ENCODE measurements at regions not wholly inside any gene's neighbourhood (a gene's known extent, or its start where the extent isn't known, plus 50 kb on each side); places are given as distances from the start of the nearest gene placed in this dataset.
"Not testable (repeated sequence)": the region's sequence is repeated elsewhere in the genome, so short reads cannot be mapped to it uniquely, and the experiment has no call there.

DNA sequence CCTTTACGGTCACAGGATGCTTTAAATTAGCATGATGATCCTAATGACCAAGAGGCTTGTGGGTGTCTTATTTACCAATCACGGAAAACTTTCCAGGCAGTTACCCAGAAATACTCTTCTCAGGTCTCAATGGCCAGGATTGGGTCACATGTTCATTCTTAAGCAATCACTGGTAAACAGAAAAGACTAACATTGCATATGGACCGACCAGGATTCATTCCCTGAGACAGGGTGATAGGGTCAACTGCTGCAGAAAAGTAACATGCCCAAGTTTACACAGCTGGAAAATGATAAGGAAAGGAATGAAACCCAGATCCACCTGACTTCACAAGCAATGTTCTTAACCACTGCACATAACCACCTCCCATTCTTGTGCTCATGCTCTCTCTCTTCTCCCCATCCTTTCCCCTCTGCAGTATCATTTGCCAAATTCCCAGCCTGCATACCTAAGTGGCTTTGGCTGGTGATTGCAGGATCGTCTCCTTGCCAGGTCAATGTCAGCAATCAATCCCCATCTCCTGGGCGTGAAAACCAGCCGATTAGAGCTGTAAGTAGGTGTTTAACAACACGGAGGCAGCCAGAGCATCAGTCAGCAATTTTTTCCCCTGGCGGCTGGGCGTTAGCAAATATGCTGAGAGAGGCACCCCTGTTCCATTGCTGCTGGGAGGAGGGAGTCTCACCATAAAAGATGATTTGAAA is 219.4 kb downstream of the NMUR2 start:
- Histone ChIP-seq H3K4me3 (ENCODE audit: low read length) (no peak overlapping the region), H3K27ac (ENCODE audit: low read length) (no peak overlapping the region), H3K36me3 (ENCODE audit: control insufficient read depth, insufficient read depth, low read length) (no peaks in the 10 kb centered on the region), H3K27me3 (ENCODE audit: control insufficient read depth, insufficient read depth, low read length) (no peaks in the 10 kb centered on the region), H3K4me1 (ENCODE audit: control insufficient read depth, insufficient read depth, low read length) (no peaks in the 10 kb centered on the region), H3K9me3 (ENCODE audit: control insufficient read depth, insufficient read depth, low read length) (no peaks in the 10 kb centered on the region; the same call in 1 of the 2 replicates)
- no peak for DNase-seq (ENCODE audit: low read depth, low spot score)
- no CpG with 5 or more reads among the region's 9 CpGs for WGBS (ENCODE audit: insufficient coverage, insufficient read length)

DNA sequence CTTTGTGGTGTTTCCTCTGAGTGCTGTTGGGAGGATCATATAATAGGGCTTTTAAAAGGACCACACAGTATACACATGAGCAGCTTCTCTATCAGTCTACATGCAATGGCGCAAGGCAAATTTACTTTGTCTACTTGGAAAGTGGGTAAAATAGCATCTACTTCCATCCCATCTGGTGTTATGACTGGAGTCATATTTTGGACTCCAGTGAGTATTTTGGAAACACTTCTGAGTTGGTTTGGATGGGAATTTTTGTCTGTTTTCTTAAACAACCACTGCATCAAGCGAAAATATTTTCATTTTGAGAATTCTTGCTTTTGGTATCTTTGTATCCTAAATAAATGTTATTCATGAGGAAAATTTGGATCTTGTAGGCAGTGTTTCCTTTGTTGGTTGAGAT is 220.8 kb downstream of the NMUR2 start:
- no peak for DNase-seq (ENCODE audit: low read depth, low spot score)
- H3K9me3 ChIP-seq (ENCODE audit: control insufficient read depth, insufficient read depth, low read length) = no peaks in the 10 kb centered on the region; the same call in 1 of the 2 replicates
- no peak overlapping the region for H3K27ac ChIP-seq (ENCODE audit: low read length)
- no CpG with 5 or more reads among the region's 2 CpGs for WGBS (ENCODE audit: insufficient coverage, insufficient read length)
- no peaks in the 10 kb centered on the region for H3K4me1 ChIP-seq (ENCODE audit: control insufficient read depth, insufficient read depth, low read length)
- no peak overlapping the region for H3K4me3 ChIP-seq (ENCODE audit: low read length)
- no peaks in the 10 kb centered on the region for H3K36me3 ChIP-seq (ENCODE audit: control insufficient read depth, insufficient read depth, low read length)
- H3K27me3 ChIP-seq (ENCODE audit: control insufficient read depth, insufficient read depth, low read length) = no peaks in the 10 kb centered on the region

DNA sequence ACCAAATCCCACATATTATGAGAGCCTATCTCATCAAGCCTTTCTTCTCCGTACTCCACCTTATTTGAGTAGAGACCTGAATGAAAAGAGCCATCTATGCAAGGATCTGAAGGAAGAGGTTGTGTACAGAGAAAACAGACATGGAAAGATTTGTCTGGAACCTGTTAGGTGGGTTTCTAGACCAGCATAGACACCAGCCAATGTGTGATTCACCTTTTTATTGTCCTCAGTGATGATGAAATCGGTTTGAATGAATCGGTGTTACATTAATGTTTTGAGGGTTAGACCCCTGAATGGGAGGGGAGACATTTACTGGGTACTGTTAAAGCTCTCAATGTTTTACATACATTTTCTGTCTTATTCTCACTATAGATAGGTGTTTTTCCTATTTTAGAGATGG is 223.6 kb downstream of the NMUR2 start:
- no peak overlapping the region for H3K27ac ChIP-seq (ENCODE audit: low read length)
- WGBS (ENCODE audit: insufficient coverage, insufficient read length) = no CpG with 5 or more reads among the region's 3 CpGs
- peaks cover 3% of the 10 kb centered on the region; the same call in 1 of the 2 replicates for H3K4me1 ChIP-seq (ENCODE audit: control insufficient read depth, insufficient read depth, low read length)
- no peak overlapping the region for H3K4me3 ChIP-seq (ENCODE audit: low read length)
- H3K9me3 ChIP-seq (ENCODE audit: control insufficient read depth, insufficient read depth, low read length) = no peaks in the 10 kb centered on the region; the same call in 1 of the 2 replicates
- H3K36me3 ChIP-seq (ENCODE audit: control insufficient read depth, insufficient read depth, low read length) = no peaks in the 10 kb centered on the region
- DNase-seq (ENCODE audit: low read depth, low spot score) = no peak
- no peaks in the 10 kb centered on the region for H3K27me3 ChIP-seq (ENCODE audit: control insufficient read depth, insufficient read depth, low read length)

DNA sequence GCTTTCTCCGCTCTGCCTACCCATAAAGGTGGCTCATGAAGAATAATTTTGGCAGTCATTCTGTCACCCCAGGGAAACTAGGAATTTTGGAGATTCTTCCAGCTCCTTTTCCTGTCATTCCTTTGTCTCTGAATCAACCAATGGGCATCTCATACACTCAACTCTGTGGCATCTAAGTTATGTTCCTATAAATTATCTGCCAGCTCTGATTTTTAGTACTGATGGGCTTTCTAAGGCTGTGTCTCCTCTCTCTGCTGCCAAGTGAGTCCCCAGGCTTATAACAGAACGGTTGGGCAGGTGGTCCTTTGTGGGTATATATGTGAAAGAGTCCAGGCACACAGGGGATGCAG is 226.8 kb downstream of the NMUR2 start:
- no peaks in the 10 kb centered on the region for H3K27me3 ChIP-seq (ENCODE audit: control insufficient read depth, insufficient read depth, low read length)
- H3K4me3 ChIP-seq (ENCODE audit: low read length) = no peak overlapping the region
- H3K9me3 ChIP-seq (ENCODE audit: control insufficient read depth, insufficient read depth, low read length) = no peaks in the 10 kb centered on the region; the same call in 1 of the 2 replicates
- DNase-seq (ENCODE audit: low read depth, low spot score) = no peak
- H3K27ac ChIP-seq (ENCODE audit: low read length) = no peak overlapping the region
- peaks cover 3% of the 10 kb centered on the region; the same call in 1 of the 2 replicates for H3K4me1 ChIP-seq (ENCODE audit: control insufficient read depth, insufficient read depth, low read length)
- H3K36me3 ChIP-seq (ENCODE audit: control insufficient read depth, insufficient read depth, low read length) = no peaks in the 10 kb centered on the region
- WGBS (ENCODE audit: insufficient coverage, insufficient read length) = no CpG with 5 or more reads among the region's 2 CpGs

DNA sequence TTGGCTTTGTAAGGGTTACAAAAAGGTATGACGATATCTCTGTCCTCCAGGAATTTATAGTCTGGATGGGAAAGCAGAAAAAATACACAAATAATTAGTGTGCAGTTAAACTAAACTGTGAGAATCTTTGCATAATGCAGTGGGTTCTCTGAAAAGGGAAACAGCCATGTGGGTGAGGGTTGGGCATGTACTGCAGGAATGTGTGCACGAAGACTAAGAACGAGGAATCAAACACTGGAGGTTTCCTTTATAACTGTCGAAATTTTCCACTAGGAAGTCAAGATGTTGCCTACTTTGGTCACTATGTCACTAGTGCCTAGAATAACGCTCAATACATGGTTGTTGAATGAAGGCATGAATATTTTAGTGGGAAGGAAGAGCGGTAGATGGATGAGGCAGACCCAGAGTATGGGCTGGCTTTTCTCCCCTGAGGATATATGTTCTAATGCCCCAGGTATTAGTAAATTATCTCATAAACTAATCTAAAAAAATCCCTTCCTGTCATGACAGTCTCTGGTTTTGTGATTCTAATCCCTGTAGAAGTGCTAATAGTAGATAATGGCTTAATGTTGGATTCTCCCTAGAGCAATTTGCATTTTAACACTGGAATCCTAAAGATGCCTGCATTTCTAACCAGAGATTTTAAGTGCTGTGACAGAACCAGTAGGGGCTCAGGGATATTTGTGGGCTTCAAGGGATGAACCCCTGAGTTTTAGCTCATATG is 227.3 kb downstream of the NMUR2 start:
- WGBS (ENCODE audit: insufficient coverage, insufficient read length) = no CpG with 5 or more reads among the region's 6 CpGs
- Histone ChIP-seq H3K4me3 (ENCODE audit: low read length) (no peak overlapping the region), H3K27me3 (ENCODE audit: control insufficient read depth, insufficient read depth, low read length) (no peaks in the 10 kb centered on the region), H3K36me3 (ENCODE audit: control insufficient read depth, insufficient read depth, low read length) (no peaks in the 10 kb centered on the region), H3K9me3 (ENCODE audit: control insufficient read depth, insufficient read depth, low read length) (no peaks in the 10 kb centered on the region; the same call in 1 of the 2 replicates), H3K27ac (ENCODE audit: low read length) (no peak overlapping the region), H3K4me1 (ENCODE audit: control insufficient read depth, insufficient read depth, low read length) (peaks cover 3% of the 10 kb centered on the region; the same call in 1 of the 2 replicates)
- no peak for DNase-seq (ENCODE audit: low read depth, low spot score)

DNA sequence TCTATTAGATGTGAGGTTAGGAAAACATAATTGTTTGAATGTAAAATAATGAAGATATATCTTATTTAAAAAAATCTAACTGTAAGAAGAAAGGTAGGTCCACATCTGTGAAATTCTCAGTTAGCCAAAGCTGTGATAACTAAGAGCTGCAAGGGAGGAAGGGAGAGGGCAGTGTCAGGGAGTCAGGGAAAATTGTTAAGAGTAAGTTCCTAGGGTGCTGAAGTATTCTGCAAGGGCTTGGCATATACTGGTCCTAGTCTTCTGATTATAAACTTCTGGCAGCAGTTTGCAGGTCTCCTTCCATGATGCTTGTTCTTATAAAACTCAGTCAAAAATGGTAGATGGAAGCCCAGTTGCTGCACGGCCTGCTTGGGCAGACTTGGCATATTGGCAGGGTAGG is 233.2 kb downstream of the NMUR2 start:
- Histone ChIP-seq H3K9me3 (ENCODE audit: control insufficient read depth, insufficient read depth, low read length) (no peaks in the 10 kb centered on the region), H3K36me3 (ENCODE audit: control insufficient read depth, insufficient read depth, low read length) (no peaks in the 10 kb centered on the region), H3K4me1 (ENCODE audit: control insufficient read depth, insufficient read depth, low read length) (peaks cover 2% of the 10 kb centered on the region; the same call in 1 of the 2 replicates), H3K27me3 (ENCODE audit: control insufficient read depth, insufficient read depth, low read length) (no peaks in the 10 kb centered on the region), H3K27ac (ENCODE audit: low read length) (no peak overlapping the region), H3K4me3 (ENCODE audit: low read length) (no peak overlapping the region)
- WGBS (ENCODE audit: insufficient coverage, insufficient read length) = no CpG with 5 or more reads among the region's 1 CpG
- no peak for DNase-seq (ENCODE audit: low read depth, low spot score)

DNA sequence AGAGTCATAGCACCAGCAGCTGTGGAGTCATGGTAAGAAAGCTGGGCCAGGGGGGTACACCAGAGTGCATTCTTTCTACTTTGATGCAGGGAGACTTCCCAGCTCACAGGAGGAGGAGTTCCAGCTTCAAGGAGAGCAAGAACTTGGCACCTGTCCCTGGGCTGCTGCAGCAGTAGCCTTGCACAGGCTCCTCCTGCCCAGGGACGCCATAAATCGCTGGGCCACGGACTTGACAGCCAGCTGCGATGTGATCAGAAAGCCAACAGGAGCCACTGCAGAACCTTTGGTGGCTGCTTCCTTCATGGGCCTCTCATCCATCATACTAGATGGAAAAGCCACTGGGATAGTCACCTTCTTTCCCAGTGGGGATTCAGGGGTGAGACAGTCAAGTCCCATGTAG is 234.7 kb downstream of the NMUR2 start:
- H3K4me1 ChIP-seq (ENCODE audit: control insufficient read depth, insufficient read depth, low read length) = no peaks in the 10 kb centered on the region
- WGBS (ENCODE audit: insufficient coverage, insufficient read length) = no CpG with 5 or more reads among the region's 4 CpGs
- DNase-seq (ENCODE audit: low read depth, low spot score) = no peak

DNA sequence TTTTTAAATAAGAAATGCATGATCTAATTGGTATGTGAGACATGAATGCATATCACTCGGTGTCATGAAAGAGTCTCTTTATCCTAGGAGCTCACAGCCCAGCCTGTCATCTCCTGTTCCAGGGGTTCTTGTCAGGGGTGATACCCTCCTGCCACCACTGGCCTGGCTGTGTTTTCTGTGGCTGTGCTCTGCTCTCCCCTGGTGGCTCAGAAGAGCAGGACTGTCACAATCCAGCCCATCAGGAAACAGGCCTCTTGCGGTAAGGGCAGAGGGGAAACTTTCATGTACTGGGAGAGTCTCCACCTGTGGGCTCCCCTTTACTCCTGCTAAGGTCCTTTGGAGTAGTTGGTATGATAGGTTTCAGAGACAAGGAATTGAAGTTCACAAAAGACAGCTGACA is 240.2 kb upstream of the GLRA1 start:
- Histone ChIP-seq H3K9me3 (ENCODE audit: control insufficient read depth, insufficient read depth, low read length) (no peaks in the 10 kb centered on the region), H3K27me3 (ENCODE audit: control insufficient read depth, insufficient read depth, low read length) (no peaks in the 10 kb centered on the region), H3K4me3 (ENCODE audit: low read length) (no peak overlapping the region), H3K36me3 (ENCODE audit: control insufficient read depth, insufficient read depth, low read length) (no peaks in the 10 kb centered on the region), H3K4me1 (ENCODE audit: control insufficient read depth, insufficient read depth, low read length) (no peaks in the 10 kb centered on the region), H3K27ac (ENCODE audit: low read length) (no peak overlapping the region)
- no peak for DNase-seq (ENCODE audit: low read depth, low spot score)
- no CpG with 5 or more reads among the region's 2 CpGs for WGBS (ENCODE audit: insufficient coverage, insufficient read length)

More for the DNA sequence above, 234.7 kb downstream of the NMUR2 start:
- H3K27me3 ChIP-seq (ENCODE audit: control insufficient read depth, insufficient read depth, low read length) = no peaks in the 10 kb centered on the region
- H3K27ac ChIP-seq (ENCODE audit: low read length) = no peak overlapping the region
- H3K4me3 ChIP-seq (ENCODE audit: low read length) = no peak overlapping the region
- no peaks in the 10 kb centered on the region for H3K9me3 ChIP-seq (ENCODE audit: control insufficient read depth, insufficient read depth, low read length)
- H3K36me3 ChIP-seq (ENCODE audit: control insufficient read depth, insufficient read depth, low read length) = no peaks in the 10 kb centered on the region

DNA sequence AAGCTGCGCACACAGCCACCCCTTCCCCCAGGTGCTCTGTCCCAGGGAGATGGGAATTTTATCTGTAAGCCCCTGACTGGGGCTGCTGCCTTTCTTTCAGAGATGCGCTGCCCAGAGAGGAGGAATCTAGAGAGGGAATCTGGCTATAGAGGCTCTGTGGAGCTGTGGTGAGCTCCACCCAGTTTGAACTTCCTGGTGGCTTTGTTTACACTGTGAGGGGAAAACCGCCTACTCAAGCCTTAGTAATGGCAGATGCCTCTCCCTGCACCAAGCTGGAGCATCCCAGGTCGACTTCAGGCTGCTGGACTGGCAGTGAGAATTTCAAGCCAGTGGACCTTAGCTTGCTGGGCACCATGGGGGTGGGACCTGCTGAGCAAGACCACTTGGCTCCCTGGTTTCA is 235.2 kb upstream of the GLRA1 start:
- WGBS (ENCODE audit: insufficient coverage, insufficient read length) = no CpG with 5 or more reads among the region's 4 CpGs
- not testable (repeated sequence) for H3K27ac ChIP-seq (ENCODE audit: low read length); DNase-seq (ENCODE audit: low read depth, low spot score); H3K9me3 ChIP-seq (ENCODE audit: control insufficient read depth, insufficient read depth, low read length); H3K4me3 ChIP-seq (ENCODE audit: low read length); H3K36me3 ChIP-seq (ENCODE audit: control insufficient read depth, insufficient read depth, low read length); H3K27me3 ChIP-seq (ENCODE audit: control insufficient read depth, insufficient read depth, low read length); H3K4me1 ChIP-seq (ENCODE audit: control insufficient read depth, insufficient read depth, low read length)

DNA sequence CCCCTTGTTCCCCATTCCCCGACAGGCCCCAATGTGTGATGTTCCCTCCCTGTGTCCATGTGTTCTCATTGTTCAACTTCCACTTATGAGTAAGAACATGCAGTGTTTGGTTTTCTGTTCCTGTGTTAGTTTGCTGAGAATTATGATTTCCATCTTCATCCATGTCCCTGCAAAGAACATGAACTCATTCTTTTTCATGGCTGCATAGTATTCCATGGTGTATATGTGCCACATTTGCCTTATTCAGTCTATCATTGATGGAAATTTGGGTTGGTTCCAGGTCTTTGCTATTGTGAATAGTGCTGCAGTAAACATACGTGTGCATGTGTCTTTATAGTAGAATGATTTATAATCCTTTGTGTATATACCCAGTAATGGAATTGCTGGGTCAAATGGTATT is 229.8 kb upstream of the GLRA1 start:
- not testable (repeated sequence) for H3K4me1 ChIP-seq (ENCODE audit: control insufficient read depth, insufficient read depth, low read length); H3K9me3 ChIP-seq (ENCODE audit: control insufficient read depth, insufficient read depth, low read length); H3K36me3 ChIP-seq (ENCODE audit: control insufficient read depth, insufficient read depth, low read length); H3K4me3 ChIP-seq (ENCODE audit: low read length); H3K27me3 ChIP-seq (ENCODE audit: control insufficient read depth, insufficient read depth, low read length); H3K27ac ChIP-seq (ENCODE audit: low read length); DNase-seq (ENCODE audit: low read depth, low spot score)
- no CpG with 5 or more reads among the region's 2 CpGs for WGBS (ENCODE audit: insufficient coverage, insufficient read length)

Measured in iPS DF 6.9 (cell line).